Transverse colon (tissue), 4 donors: ENCODE measurements at regions not wholly inside any gene's neighbourhood (a gene's known extent, or its start where the extent isn't known, plus 50 kb on each side); places are given as distances from the start of the nearest gene placed in this dataset.

Source experiments
- EP300 ChIP-seq: sonication (generic); formaldehyde crosslinking; IDR thresholded peaks from one replicate; pipeline ENCODE4 v1.6.1; 2017; ENCODE audit warnings: antibody characterized with exemption, low read depth
- POLR2A ChIP-seq: fragments of 450-650 bp; IDR thresholded peaks from one replicate; pipeline ENCODE4 v1.6.1; 2016; ENCODE audit warnings: antibody characterized with exemption, mild to moderate bottlenecking, moderate library complexity
- POLR2AphosphoS5 ChIP-seq, 3 donors: sonication (generic); formaldehyde crosslinking; IDR thresholded peaks; one replicate each; pipeline ENCODE4 v1.6.1; 2016; ENCODE audit warnings: antibody characterized with exemption in 3 of 3
- TF ChIP-seq, protein P1 (sequence below), 5 experiments: fragments of 200-600 bp in 3 of 5; fragments of 450-650 bp in 2 of 5; sonication (generic) in 3 of 5; IDR thresholded peaks; 1 replicate in 2 of 5; 2 replicates in 3 of 5; pipeline ENCODE4 v1.5.1; 2016 to 2017; ENCODE audit warnings: antibody characterized with exemption in 5 of 5, inconsistent platforms in 3 of 5, mild to moderate bottlenecking in 2 of 5, moderate library complexity in 1 of 5

- TF ChIP-seq POLR2A (no peak), EP300 (no peak), POLR2AphosphoS5 (IDR thresholded peaks at IDR 0.05) (no peak)
- TF ChIP-seq, protein P1, sequence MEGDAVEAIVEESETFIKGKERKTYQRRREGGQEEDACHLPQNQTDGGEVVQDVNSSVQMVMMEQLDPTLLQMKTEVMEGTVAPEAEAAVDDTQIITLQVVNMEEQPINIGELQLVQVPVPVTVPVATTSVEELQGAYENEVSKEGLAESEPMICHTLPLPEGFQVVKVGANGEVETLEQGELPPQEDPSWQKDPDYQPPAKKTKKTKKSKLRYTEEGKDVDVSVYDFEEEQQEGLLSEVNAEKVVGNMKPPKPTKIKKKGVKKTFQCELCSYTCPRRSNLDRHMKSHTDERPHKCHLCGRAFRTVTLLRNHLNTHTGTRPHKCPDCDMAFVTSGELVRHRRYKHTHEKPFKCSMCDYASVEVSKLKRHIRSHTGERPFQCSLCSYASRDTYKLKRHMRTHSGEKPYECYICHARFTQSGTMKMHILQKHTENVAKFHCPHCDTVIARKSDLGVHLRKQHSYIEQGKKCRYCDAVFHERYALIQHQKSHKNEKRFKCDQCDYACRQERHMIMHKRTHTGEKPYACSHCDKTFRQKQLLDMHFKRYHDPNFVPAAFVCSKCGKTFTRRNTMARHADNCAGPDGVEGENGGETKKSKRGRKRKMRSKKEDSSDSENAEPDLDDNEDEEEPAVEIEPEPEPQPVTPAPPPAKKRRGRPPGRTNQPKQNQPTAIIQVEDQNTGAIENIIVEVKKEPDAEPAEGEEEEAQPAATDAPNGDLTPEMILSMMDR (IDR thresholded peaks at IDR 0.05), result no peak
These were observed 764.3 kb downstream of the METTL4 start for GRCh38 chr18:1806884-1807615.
